IMR-90 (cell line): ENCODE measurements at regions not wholly inside any gene's neighbourhood (a gene's known extent, or its start where the extent isn't known, plus 50 kb on each side); places are given as distances from the start of the nearest gene placed in this dataset.

Source experiments
- ATAC-seq: fragments of 200-7000 bp; cut with Tn5 transposase; 2 replicates; pipeline ENCODE4 v1.9.1; 2020; ENCODE audit warnings: low read depth, mild to moderate bottlenecking, moderate library complexity
- BruUV-seq: library from RNA; stranded (reverse); fragments of 400-500 nt; replicated peaks from 2 replicates; lab custom pipeline; 2021; lab: Mats Ljungman, UMichigan
- CTCF ChIA-PET: fragments of 300-600 bp; formaldehyde crosslinking; extraction: SDS; loops from one replicate; lab custom pipeline; 2021; ENCODE audit warnings: antibody characterized with exemption; lab: Yijun Ruan, JAX
- POLR2A ChIA-PET: fragments of 300-600 bp; sonication (Branson Sonifier 250); formaldehyde crosslinking; loops from one replicate; lab custom pipeline; 2022; ENCODE audit warnings: antibody characterized with exemption; ENCODE audit not compliant: unreplicated experiment; lab: Charles Lee
- DNase-seq: peaks from one replicate; pipeline ENCODE4 v3.0.0; 2013
- H2AFZ ChIP-seq: replicated peaks from 2 replicates; pipeline ENCODE3; 2013; ENCODE audit warnings: low read length, mild to moderate bottlenecking; ENCODE audit not compliant: poor library complexity
- H2AK5ac ChIP-seq: 2 replicates; pipeline ENCODE4 v1.6.1; 2013; ENCODE audit warnings: low read depth, low read length, inconsistent platforms
- H2AK9ac ChIP-seq: replicated peaks from 2 replicates; pipeline ENCODE3; 2013; ENCODE audit warnings: mild to moderate bottlenecking, low read depth, low read length, moderate library complexity; ENCODE audit not compliant: poor library complexity
- H2BK120ac ChIP-seq: 2 replicates; pipeline ENCODE4 v1.6.1; 2013; ENCODE audit warnings: low read depth, low read length, inconsistent platforms
- H2BK15ac ChIP-seq: 3 replicates; pipeline ENCODE4 v1.6.1; 2013; ENCODE audit warnings: low read depth, low read length, inconsistent platforms
- H2BK20ac ChIP-seq: 2 replicates; pipeline ENCODE4 v1.6.1; 2013; ENCODE audit warnings: low read depth, mild to moderate bottlenecking, inconsistent platforms, low read length, moderate library complexity
- H2BK5ac ChIP-seq: 2 replicates; pipeline ENCODE4 v1.6.1; 2013; ENCODE audit warnings: mild to moderate bottlenecking, low read depth, low read length, inconsistent platforms; ENCODE audit not compliant: poor library complexity, severe bottlenecking
- H3K14ac ChIP-seq: replicated peaks from 2 replicates; pipeline ENCODE4 v1.6.1; 2013; ENCODE audit warnings: low read depth, low read length, inconsistent platforms
- H3K18ac ChIP-seq: 2 replicates; pipeline ENCODE4 v1.6.1; 2013; ENCODE audit warnings: low read depth, low read length, control low read depth
- H3K23ac ChIP-seq: 2 replicates; pipeline ENCODE4 v1.6.1; 2013; ENCODE audit warnings: low read depth, low read length, inconsistent platforms
- H3K27ac ChIP-seq: 2 replicates; pipeline ENCODE4 v1.5.1; 2013; ENCODE audit warnings: mild to moderate bottlenecking, control low read depth, low read length; ENCODE audit not compliant: insufficient read depth
- H3K27me3 ChIP-seq: 2 replicates; pipeline ENCODE4 v1.6.1; 2013; ENCODE audit warnings: low read length; ENCODE audit not compliant: control insufficient read depth, insufficient read depth
- H3K36me3 ChIP-seq: 2 replicates; pipeline ENCODE4 v1.6.1; 2013; ENCODE audit warnings: low read length, mixed read lengths; ENCODE audit not compliant: control insufficient read depth, insufficient read depth
- H3K4ac ChIP-seq: 2 replicates; pipeline ENCODE4 v1.6.1; 2013; ENCODE audit warnings: low read depth, low read length, inconsistent platforms
- H3K4me1 ChIP-seq: 2 replicates; pipeline ENCODE4 v1.6.1; 2013; ENCODE audit warnings: low read length, mixed read lengths; ENCODE audit not compliant: control insufficient read depth, insufficient read depth
- H3K4me2 ChIP-seq: 2 replicates; pipeline ENCODE4 v1.6.1; 2013; ENCODE audit warnings: low read depth, mild to moderate bottlenecking, control low read depth, low read length, moderate library complexity
- H3K4me3 ChIP-seq: 2 replicates; pipeline ENCODE4 v1.5.1; 2013; ENCODE audit warnings: low read depth, mild to moderate bottlenecking, control low read depth, low read length, moderate library complexity; ENCODE audit not compliant: insufficient read depth
- H3K56ac ChIP-seq: 2 replicates; pipeline ENCODE4 v1.6.1; 2013; ENCODE audit warnings: low read length, inconsistent platforms; ENCODE audit not compliant: insufficient read depth; ENCODE audit errors: extremely low read depth
- H3K79me1 ChIP-seq, 2 experiments: 2 replicates each; pipeline ENCODE4 v1.6.1; 2013; ENCODE audit warnings: low read length in 2 of 2, inconsistent platforms in 1 of 2, low read depth in 1 of 2
- H3K9ac ChIP-seq: 2 replicates; pipeline ENCODE4 v1.6.1; 2013; ENCODE audit warnings: low read depth, low read length, control low read depth
- H3K9me1 ChIP-seq: 2 replicates; pipeline ENCODE4 v1.6.1; 2013; ENCODE audit warnings: low read length, inconsistent platforms; ENCODE audit not compliant: insufficient read depth
- H3K9me3 ChIP-seq: 2 replicates; pipeline ENCODE4 v1.6.1; 2013; ENCODE audit warnings: low read length; ENCODE audit not compliant: control insufficient read depth, insufficient read depth
- H4K20me1 ChIP-seq: 2 replicates; pipeline ENCODE4 v1.6.1; 2013; ENCODE audit warnings: low read length, inconsistent platforms; ENCODE audit not compliant: insufficient read depth
- H4K5ac ChIP-seq: 2 replicates; pipeline ENCODE4 v1.6.1; 2013; ENCODE audit warnings: mild to moderate bottlenecking, low read depth, low read length, control low read depth
- H4K8ac ChIP-seq, 2 experiments: 2 replicates each; pipeline ENCODE4 v1.6.1; 2013; ENCODE audit warnings: low read depth in 2 of 2, low read length in 2 of 2, control low read depth in 1 of 2, inconsistent platforms in 1 of 2
- H4K91ac ChIP-seq: 2 replicates; pipeline ENCODE4 v1.6.1; 2013; ENCODE audit warnings: low read depth, low read length, inconsistent platforms; ENCODE audit not compliant: insufficient read depth
- BHLHE40 ChIP-seq: fragments of 150-350 bp; IDR thresholded peaks from 2 replicates; pipeline ENCODE4 v1.6.1; 2016; ENCODE audit warnings: mild to moderate bottlenecking, low read depth, low read length
- CTCF ChIP-seq: conservative IDR thresholded peaks from 2 replicates; pipeline ENCODE4 v1.5.1; 2012; ENCODE audit warnings: mild to moderate bottlenecking, low read depth, low read length, improper control_type of control experiment
- ELK1 ChIP-seq: fragments of 150-350 bp; IDR thresholded peaks from 2 replicates; pipeline ENCODE4 v1.6.1; 2016; ENCODE audit warnings: low read depth, mild to moderate bottlenecking, low read length, moderate library complexity, borderline replicate concordance
- FOS ChIP-seq: fragments of 150-350 bp; IDR thresholded peaks from 2 replicates; pipeline ENCODE4 v1.6.1; 2016; ENCODE audit warnings: low read depth, low read length
- MAFK ChIP-seq: IDR thresholded peaks from 2 replicates; pipeline ENCODE4 v1.6.1; 2012; ENCODE audit warnings: low read depth, low read length, improper control_type of control experiment
- MXI1 ChIP-seq: IDR thresholded peaks from 2 replicates; pipeline ENCODE4 v1.6.1; 2012; ENCODE audit warnings: low read depth, mild to moderate bottlenecking, low read length, moderate library complexity, borderline replicate concordance
- POLR2A ChIP-seq: IDR thresholded peaks from 2 replicates; pipeline ENCODE4 v1.6.1; 2012; ENCODE audit warnings: mild to moderate bottlenecking, low read depth, low read length
- RAD21 ChIP-seq: IDR thresholded peaks from 2 replicates; pipeline ENCODE4 v1.6.1; 2012; ENCODE audit warnings: low read length, improper control_type of control experiment
- RCOR1 ChIP-seq: IDR thresholded peaks from 2 replicates; pipeline ENCODE4 v1.6.1; 2012; ENCODE audit warnings: mild to moderate bottlenecking, low read length, improper control_type of control experiment; ENCODE audit not compliant: insufficient replicate concordance
- RFX5 ChIP-seq: IDR thresholded peaks from 2 replicates; pipeline ENCODE4 v1.8.0; 2012; ENCODE audit warnings: low read depth, mild to moderate bottlenecking, low read length, moderate library complexity
- USF2 ChIP-seq: fragments of 150-350 bp; IDR thresholded peaks from 2 replicates; pipeline ENCODE4 v1.6.1; 2017; ENCODE audit warnings: mild to moderate bottlenecking, antibody characterized with exemption, low read length, low read depth
- WGBS, 2 experiments: methylation state at CpG; one replicate each; pipeline versions ENCODE4 v1.1.5 to v1.1.7; 2013; ENCODE audit warnings: missing lambda C conversion rate in 2 of 2; ENCODE audit not compliant: insufficient read length in 1 of 2; ENCODE audit errors: extremely low coverage in 2 of 2; 5-methylcytosine and 5-hydroxymethylcytosine counted together
- dilution Hi-C: fragments of 300-500 bp; cut with HindIII; formaldehyde crosslinking; loops from one replicate; pipeline ENCODE4 v1.14.3; 2018; ENCODE audit warnings: low sequenced_read_pairs; ENCODE audit not compliant: unreplicated experiment
- in situ Hi-C: fragments of 300-500 bp; cut with MboI; formaldehyde crosslinking; loops from 3 replicates; pipeline ENCODE4 v1.14.3; 2019; ENCODE audit warnings: low sequenced_read_pairs, inconsistent platforms, mixed read lengths
- intact Hi-C: fragments of 100-400 bp; cut with micrococcal nuclease; formaldehyde crosslinking; loops from 2 replicates; pipeline ENCODE4 v1.10.0; 2022

DNA sequence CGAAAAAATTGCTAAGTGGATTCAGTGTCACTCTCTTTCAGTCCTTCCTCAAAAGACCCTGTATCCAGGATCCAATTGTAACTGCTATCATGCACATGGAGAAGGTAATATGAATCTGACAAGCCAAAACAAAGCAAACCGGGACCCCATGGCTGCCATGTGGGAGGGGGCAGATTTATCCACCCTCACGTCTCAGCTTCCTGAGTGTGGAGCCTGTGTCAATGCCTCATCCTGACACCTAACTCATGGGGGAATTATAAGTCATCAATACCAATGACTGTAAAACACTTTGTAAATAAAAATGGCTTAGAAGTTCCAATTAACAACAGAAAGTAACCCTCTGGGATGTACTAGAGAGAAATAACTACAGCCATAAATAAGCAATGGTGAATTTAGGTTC is 174.1 kb upstream of the MCHR2 start:
- in situ Hi-C loops (no loop called here), dilution Hi-C loops (no loop called here), intact Hi-C loops (no loop called here)
- TF ChIP-seq RFX5, result no peak
- TF ChIP-seq CTCF, result no peak
- TF ChIP-seq MXI1, result no peak
- TF ChIP-seq ELK1, result no peak
- no peak for TF ChIP-seq RCOR1
- TF ChIP-seq RAD21, result no peak
- no peak for TF ChIP-seq POLR2A
- no peak for TF ChIP-seq FOS
- TF ChIP-seq USF2, result no peak
- TF ChIP-seq BHLHE40, result no peak
- no peak for TF ChIP-seq MAFK
- no peak overlapping the region for H2BK20ac ChIP-seq
- no TSS peak for BruUV-seq
- DNase-seq (no peak), ATAC-seq (no peak)
- no peak overlapping the region for H2BK5ac ChIP-seq
- peaks cover 3% of the 10 kb centered on the region; the same call in 1 of the 2 replicates for H3K27me3 ChIP-seq
- no peaks in the 10 kb centered on the region for H4K20me1 ChIP-seq
- no peaks in the 10 kb centered on the region for H3K36me3 ChIP-seq
- H3K27ac ChIP-seq, result no peak overlapping the region
- no peaks in the 10 kb centered on the region for H3K79me1 ChIP-seq
- H2AFZ ChIP-seq, result no peak overlapping the region
- no peak overlapping the region for H2AK9ac ChIP-seq
- no CpG with 5 or more reads among the region's 3 CpGs for WGBS, 2 experiments
- no peak overlapping the region for H3K56ac ChIP-seq
- no peak overlapping the region for H4K5ac ChIP-seq
- H3K9ac ChIP-seq, result no peak overlapping the region
- ChIA-PET POLR2A (no interaction called here), CTCF (no interaction called here)
- H4K91ac ChIP-seq, result no peak overlapping the region
- H3K9me3 ChIP-seq, result no peaks in the 10 kb centered on the region
- no peak overlapping the region for H3K4me3 ChIP-seq
- H4K8ac ChIP-seq, result no peak overlapping the region
- H3K4me2 ChIP-seq, result no peak overlapping the region
- H2BK120ac ChIP-seq, result no peak overlapping the region
- H3K18ac ChIP-seq, result no peak overlapping the region
- H2BK15ac ChIP-seq, result no peak overlapping the region
- H3K4ac ChIP-seq, result no peak overlapping the region
- no peaks in the 10 kb centered on the region for H3K4me1 ChIP-seq
- no peaks in the 10 kb centered on the region for H3K9me1 ChIP-seq
- no peak overlapping the region for H2AK5ac ChIP-seq
- H3K14ac ChIP-seq, result no peak overlapping the region
- no peak overlapping the region for H3K23ac ChIP-seq
